Spleen (tissue), 7 donors: ENCODE measurements at regions not wholly inside any gene's neighbourhood (a gene's known extent, or its start where the extent isn't known, plus 50 kb on each side); places are given as distances from the start of the nearest gene placed in this dataset.

Experiments
- CTCF ChIP-seq, 11 experiments: fragments of 200-600 bp in 7 of 11; fragments of 450-650 bp in 4 of 11; sonication (generic) in 4 of 11; IDR thresholded peaks in 8 of 11; conservative IDR thresholded peaks in 3 of 11; 1 replicate in 7 of 11; 2 replicates in 4 of 11; pipeline versions ENCODE4 v1.4.0 to v1.8.0; 2016 to 2021; ENCODE audit warnings: antibody characterized with exemption in 11 of 11, inconsistent platforms in 4 of 11, mild to moderate bottlenecking in 1 of 11
- POLR2AphosphoS5 ChIP-seq, 3 donors: sonication (generic); formaldehyde crosslinking; IDR thresholded peaks; one replicate each; pipeline ENCODE4 v1.5.1; 2017; ENCODE audit warnings: antibody characterized with exemption in 3 of 3
- donor health status: DM: no; HTN: no; CAD: no; lungs with moderate emphysema.
- donor health status: DM: no; HTN: no; CAD: no.
- donor health status: DM: no; HTN: no; CAD: no.

GRCh38 chr4:3689006-3689405 is 77.2 kb upstream of the ADRA2C start:
- no peak for TF ChIP-seq CTCF (IDR thresholded peaks at IDR 0.05 in 8 of 11, conservative IDR thresholded peaks at IDR 0.05 in 3 of 11)
- no peak for TF ChIP-seq POLR2AphosphoS5 (IDR thresholded peaks at IDR 0.05)
